NCI-H345 treated with DMSO at 0.1 percent for 48 hours (cell line): ENCODE measurements at regions not wholly inside any gene's neighbourhood (a gene's known extent, or its start where the extent isn't known, plus 50 kb on each side); places are given as distances from the start of the nearest gene placed in this dataset.

Experiments
- DNase-seq: peaks from one replicate; lab custom pipeline; 2025; ENCODE audit not compliant: unreplicated experiment; lab: John Stamatoyannopoulos, UW

DNA sequence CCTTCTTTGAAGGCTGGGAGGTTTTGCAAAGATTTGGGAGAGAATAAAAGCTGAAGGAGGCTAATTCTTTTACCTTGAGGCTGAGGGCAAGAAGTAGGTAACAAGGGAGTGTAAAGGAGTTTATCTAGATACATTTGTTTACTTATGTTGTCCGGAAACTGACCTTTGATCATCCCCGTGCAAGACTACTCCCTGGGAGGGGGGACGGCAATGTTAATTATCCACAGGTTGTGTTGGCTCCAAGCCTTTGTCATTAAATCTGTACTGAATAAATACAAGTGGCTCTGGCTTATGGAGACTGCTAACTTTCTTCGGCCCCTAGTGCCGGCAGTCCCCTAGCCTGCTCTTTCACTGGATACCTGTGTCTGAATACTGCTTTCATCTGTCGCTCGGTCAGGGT, 1250.6 kb upstream of the LRRTM3 start:
- no peak for DNase-seq

DNA sequence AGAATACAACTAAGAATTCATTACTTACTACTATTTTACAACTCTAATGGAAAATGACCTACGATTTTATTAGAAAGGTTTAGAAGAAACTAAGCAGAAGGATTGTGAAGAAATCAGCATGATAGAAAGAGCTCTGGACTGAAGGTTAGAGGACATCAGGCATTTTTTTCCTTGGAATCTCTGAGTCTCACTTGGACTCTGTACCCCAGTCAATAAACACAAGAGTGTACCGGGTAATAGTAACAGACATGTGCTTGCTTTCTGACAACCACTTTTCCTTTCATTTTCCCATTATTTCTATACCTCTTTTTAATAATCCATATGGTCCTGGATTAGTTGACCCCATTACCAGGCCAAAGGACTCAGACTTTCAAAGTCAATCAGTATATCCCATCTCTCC, 1240.9 kb upstream of the LRRTM3 start:
- no peak for DNase-seq

DNA sequence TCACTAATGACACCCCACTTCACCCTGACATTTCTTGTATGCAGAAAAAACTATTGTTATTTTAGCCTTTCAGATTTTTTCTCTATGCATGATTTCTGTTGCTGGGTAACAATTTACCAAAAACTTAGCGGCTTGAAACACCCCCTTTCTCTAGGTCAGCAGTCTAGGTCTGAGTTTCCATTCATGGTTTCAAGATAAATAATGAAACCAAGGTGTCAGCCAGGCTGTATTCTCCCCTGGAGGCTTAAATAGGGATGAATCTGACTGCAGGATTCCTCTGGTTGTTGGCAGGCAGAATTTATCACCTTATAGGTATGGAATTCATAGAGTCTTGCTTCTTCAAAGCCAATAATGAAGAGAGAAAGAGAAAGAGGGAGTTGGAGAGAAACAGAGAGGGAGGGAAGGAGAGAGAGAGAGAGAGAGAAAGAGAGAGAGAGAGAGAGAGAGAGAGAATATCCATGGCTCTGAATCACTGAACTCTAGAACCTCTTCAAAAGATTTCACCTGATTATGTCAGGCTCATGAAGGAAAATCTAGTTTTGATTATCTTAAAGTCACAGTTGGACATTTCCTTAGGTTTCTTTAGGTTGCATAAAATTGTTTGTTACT, 1224.6 kb upstream of the LRRTM3 start:
- no peak for DNase-seq

DNA sequence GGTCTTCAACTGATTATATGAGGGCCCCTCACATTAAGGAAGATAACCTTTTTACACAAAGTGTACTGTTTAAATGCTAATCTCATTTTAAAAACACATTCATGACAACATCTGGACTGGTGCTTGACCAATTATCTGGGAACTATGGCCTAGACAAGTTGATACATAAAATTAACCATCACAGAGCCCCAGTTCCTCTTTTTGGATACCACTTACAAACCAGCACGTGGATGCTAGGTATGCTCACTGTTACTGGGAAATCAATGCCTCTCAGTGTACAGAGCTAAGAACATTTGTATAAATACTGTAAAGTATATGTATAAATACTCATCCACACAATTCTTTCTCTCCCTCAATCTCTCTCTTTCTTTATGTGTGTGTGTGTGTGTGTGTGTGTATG, 1217.8 kb upstream of the LRRTM3 start:
- DNase-seq: no peak

DNA sequence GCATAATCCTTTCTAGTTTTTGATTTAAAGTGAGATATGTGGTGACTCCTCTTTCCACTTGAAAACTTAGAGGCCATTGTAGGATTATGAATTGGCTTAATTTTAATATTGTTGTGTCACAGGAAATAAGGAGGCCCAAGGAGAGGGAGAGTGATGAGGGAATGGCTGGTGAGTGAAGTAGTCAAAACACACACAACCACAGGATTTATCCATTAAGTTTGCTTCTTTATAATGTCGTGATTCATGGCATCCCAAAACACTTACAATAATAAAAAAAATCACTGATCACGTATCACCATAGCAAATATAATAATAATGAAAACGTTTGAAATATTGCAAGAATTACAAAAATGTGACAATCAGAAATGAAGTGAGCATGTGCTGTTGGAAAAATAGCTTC, 1215.5 kb upstream of the LRRTM3 start:
- DNase-seq: no peak

DNA sequence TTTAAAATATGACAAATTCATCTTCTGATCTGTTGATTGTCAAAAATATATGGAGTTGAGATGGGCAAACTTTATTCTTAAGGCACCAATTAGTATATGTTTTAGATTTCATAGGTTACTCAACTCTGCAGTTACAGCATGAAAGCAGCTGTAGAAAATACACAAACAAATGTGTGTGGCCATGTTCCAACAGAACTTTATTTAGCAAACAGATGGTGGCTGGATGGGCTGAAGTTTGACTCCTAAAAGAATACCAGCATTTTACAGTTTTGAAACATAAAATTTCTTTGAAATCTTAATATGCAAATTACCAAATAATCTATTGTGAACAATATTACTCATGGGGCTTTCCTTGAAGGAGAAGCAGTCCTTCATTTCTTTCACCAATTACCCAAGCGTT, 1206.0 kb upstream of the LRRTM3 start:
- no peak for DNase-seq

DNA sequence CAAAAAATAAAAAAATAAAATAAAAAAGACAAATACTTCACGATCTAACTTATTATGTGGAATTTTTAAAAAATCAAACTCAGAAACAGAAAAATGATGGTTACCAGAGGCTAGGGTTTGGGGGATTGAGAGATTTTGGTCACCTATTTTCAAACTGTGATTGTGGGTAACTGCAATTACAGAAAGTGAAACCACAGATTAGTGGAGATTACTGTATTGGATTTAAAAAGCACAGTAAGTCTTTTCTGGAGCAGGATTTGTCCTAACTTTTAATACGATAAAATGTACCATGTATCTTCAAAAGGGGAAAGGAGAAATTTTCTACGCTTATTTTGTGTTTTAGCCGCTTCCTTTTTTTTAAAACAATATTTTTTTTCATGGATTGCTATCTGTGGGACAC, 1204.9 kb upstream of the LRRTM3 start:
- DNase-seq: no peak

DNA sequence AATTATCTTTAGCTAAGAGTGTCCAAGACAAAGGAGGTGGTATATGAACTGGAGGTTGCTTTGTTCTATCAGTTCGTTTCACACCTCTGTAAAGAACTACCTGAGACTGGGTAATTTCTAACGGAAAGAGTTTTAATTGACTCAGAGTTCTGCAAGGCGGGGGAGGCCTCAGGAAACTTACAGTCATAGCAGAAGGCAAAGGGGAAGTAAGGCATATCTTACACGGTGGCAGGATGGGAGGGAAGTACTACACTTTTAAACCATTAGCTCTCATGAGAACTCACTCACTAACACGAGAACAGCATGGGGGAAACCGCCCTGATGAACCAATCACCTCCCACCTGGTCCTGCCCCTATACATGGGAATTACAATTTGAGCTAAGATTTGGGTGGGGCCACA, 1202.3 kb upstream of the LRRTM3 start:
- DNase-seq: no peak

DNA sequence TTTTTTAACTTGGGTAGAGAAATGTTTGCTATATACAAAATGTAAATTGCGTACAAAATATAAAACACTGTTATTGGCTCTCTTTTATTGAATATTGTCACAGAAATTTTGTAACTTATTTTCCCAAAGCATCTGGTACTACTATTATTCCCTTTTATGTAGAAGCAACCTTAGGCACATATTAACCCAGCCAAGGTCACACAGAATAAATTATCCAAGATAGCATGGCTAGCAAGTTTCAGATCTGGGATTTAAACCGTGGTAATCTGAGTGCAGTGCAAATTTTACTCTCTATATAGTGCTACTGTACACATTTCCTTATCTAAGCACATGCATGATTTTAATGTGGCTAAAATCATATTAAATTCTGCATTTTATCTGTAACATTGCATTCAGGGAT, 1190.5 kb upstream of the LRRTM3 start:
- no peak for DNase-seq

DNA sequence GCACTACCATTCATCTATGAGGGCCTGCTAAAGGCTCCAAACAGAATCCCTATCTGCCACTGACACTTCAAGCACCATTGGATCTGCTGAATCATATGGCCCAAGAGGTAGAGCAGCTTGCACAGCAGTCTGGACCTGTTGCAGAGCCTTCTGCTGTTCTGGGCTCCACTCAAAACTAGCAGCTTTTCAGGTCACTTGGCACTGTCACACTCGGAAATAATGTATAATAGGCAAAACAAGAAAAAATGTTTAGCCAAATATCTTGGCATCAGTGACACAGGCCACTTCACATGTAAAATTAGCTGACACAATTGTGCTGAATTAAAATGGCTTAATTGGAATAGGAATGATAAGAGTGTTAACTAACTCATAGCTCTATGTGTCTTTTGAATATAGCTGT, 1182.9 kb upstream of the LRRTM3 start:
- DNase-seq: no peak

DNA sequence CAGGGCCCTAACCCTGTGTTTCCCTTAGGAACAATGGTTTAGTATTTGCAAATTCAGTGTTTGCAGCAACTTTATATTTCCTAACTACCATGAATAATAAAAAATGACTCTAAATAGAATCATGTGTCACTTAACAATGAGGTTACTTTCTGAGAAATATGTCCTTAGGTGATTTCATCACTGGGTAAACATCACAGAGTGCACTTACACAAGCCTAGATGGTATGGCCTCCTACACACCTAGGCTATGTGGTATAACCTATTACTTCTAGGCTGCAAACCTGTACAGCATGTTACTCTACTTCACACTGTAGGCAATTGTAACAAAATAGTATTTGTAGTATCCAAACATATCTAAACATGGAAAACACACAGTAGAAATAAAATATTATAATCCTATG, 1174.6 kb upstream of the LRRTM3 start:
- DNase-seq: no peak

DNA sequence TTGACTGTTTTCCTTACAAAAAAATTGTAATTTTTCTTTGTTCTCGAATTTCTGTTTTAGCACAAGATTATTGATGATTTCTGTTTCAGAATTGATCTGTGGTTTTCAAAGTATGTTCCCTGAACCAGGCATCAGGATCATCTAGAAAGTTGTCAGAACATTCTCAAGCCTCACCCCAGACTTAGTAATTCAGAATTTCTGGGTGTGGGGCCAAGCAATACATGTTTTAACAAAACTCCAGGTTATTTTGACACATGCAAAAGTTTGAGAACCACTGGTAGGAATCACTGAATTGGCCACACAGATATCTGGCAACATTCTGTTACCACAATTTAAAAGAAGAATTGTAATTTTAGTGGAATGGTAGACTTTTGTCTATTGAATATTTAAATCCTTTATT, 1173.9 kb upstream of the LRRTM3 start:
- DNase-seq: no peak

DNA sequence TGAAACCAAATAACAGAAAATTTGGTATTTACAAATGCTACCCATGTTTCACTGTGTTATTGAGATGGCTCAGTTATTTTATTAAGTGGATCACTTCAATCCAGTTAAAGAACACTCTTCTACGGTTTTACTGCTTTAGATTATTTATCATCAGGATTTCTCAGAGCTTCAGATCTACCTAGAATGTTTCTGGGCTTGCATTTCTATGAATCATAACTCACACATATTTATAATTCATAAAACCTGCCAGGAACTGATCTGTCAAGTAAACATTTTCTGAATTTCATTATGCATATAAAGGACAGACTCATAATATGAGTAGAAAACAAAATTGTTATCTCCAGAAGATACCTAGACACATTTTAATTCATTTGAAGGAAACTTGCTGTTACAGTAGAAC, 1172.3 kb upstream of the LRRTM3 start:
- DNase-seq: no peak

DNA sequence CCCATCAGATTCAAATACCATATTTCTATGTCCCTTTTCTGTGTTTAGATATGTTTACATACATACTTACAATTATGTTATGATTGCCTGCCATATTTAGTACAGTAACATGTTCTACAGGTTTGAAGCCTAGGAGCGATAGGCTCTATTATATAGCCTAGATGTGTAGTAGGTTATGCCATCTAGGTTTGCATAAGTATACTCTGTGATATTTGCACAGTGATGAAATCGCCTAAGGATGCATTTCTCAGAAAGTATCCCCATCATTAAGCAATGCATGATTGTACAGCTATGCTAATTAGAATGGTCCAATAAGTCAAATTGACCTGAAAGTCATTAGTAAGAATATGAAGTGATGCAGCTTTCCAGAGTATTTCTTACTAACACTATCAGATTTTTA, 1171.7 kb upstream of the LRRTM3 start:
- no peak for DNase-seq

DNA sequence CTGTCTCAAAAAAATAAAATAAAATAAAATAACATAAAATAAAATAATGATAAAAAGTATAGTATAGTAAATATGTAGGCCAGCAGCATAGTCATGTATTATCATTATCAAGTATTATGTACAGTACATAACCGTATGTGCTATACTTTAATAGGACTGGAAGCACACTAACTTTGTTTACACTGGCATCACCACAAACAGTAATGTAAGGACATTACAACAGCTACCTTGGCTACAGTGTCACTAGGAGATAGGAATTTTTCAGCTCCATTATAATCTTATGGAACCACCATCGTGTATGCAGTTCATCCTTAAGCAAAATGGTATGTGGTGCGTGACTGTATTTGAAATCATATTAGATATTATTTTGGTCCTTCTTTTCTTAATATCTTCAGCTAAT, 1163.5 kb upstream of the LRRTM3 start:
- DNase-seq: no peak

DNA sequence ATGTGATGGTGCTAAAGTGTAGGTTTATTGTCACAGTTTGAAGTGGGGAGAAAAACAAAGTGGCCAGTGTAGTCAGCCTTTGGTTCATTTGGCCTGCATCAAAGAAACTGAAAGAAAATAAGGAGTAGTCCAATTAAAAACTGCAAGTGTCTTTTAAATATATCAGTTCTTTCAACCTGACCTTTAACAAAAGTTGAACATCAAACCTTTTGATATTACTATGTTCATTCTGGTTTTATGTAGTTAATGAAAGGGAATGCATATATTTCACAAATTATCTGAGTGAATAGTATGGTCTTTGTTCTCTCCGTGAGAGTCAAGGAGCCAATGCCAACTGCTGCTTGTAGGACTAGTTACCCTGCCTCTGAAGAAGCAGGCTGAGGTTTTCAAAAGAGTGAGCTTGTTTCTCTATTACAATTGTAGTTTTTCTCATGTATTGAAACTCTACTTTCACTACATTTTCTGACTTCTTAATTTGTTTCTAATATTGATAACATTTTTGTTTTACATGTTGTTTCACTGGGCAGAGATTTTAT, 1160.8 kb upstream of the LRRTM3 start:
- no peak for DNase-seq

DNA sequence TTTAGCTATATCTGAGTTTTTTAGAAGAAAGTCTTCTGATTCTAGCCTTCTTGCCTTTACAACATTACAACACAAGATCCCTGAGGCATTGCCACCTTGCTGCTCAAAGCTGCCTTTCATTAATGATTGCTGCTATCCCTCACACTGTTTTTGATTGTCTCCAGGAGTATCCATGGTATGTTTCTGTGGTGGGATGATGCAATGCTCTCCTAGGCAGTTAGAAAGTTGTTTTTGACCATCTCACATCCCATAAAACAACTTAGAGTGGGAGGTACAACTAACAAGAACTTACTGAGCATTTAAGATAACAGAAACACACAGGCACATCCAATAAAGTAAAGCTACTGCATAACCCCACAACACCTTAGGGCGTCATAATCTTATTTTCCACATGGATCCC, 1156.0 kb upstream of the LRRTM3 start:
- DNase-seq: no peak

DNA sequence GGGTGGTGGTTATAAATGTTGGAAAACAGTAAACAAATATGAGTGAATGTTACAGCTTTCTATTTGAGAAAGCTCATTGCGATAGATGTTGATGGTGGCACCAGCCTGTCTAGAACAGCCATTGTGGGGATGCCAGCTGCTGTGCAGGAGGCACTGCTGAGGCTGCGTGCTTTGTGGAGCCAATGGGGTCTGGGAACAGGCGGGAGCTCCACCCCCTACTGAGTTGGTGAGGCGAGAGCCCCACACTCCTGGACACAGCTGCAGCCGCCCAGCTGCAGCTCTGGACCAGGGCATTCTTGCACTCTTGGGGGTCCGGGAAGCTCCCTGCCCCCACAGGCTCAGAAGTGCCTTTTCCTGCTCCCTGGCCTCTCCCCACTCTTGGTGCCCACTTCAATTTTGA, 1147.1 kb upstream of the LRRTM3 start:
- no peak for DNase-seq

DNA sequence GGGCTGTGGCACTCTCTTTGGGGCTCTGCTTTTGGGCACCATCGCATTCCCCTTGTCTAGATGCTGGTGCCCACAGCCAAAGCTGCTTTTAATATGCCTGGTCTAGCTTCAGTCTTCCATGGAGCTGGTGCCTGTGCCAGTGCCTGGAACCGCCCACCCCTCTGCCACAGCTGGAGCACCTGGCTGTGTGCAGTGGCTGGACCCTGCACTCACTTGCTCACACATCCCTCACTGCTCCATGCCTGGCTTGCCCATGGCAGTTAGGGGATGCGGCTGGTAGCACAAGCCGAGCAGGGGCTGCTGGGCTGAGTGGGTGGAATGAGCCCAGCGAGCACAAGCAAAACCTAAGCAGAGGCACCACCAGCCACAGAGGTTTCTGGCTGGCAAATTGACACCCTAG, 1145.9 kb upstream of the LRRTM3 start:
- DNase-seq: no peak

DNA sequence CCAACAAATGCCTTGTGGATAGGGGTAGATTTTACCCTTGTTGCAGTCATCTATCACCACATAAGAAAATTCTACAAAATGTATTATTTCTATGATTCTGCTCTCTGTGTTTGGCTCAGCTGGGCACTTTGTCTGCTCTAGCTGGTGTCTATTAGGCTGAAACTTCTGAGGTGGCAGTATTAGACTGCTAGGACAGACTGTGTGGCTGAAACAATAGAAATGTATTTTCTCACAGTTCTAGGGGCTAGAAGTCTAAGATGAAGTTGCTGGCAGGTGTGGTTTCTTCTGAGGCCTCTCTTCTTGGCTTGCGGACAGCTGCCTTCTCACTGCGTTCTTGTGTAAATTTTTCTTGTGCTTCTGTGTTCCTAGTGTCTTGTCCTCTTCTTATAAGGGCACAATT, 1139.6 kb upstream of the LRRTM3 start:
- no peak for DNase-seq

DNA sequence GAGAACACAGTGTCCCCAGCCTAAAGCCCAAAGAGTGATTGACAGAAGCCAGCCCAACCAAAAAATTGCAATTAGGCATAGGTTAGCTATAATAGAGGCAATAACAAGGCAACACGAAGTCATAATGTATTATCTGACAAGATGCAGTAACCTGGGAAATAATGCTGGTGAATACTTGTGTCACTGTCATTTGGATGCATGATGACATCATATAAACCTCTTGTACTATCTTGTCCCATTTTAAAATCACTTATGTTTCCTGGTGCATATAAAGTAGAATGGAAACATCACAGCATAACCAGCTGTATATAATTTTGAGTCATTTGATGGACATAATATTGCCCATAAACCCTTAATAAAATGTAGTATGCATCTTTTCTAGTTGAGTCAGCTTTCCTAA, 1138.3 kb upstream of the LRRTM3 start:
- no peak for DNase-seq

DNA sequence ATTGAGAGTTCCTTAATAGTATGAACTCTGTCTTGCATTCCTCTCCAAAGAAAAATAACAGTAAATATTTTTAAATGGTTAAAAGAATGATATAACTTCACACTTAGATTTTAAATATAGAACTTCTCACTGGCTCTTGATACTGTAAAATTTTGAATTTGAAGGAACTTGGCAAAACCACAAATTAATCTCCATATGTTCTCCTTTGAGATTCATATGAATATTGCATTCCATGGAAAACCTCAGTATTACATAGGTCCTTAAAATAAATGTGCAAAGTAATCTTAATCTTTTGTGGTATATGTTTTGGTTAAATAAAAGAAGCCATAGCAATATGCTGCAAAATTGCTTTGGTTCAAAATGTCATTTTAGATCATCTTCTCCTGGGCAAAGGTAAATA, 1137.6 kb upstream of the LRRTM3 start:
- no peak for DNase-seq

DNA sequence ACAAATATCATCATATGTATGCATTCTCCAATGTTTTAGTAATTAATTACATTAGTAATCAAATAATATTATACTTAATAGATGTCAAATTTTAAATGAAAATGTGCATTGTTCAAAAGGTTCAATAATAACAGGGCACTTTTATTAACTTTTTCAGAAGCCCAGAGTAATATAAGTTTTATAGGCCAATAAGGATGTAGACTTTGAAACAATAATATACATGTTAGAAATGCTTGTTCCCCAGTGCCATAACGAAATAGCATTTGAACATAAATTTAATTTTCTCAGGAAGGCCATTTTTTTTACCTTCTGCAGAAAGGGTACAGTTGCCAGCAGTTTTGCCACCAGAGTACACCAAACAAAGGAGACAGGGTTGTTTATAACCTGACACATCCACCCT, 1133.9 kb upstream of the LRRTM3 start:
- no peak for DNase-seq
